Dermis blood vessel endothelial cell (primary cell): ENCODE measurements at regions not wholly inside any gene's neighbourhood (a gene's known extent, or its start where the extent isn't known, plus 50 kb on each side); places are given as distances from the start of the nearest gene placed in this dataset.
"Not testable (repeated sequence)": the region's sequence is repeated elsewhere in the genome, so short reads cannot be mapped to it uniquely, and the experiment has no call there.

Experiments used
- DNase-seq: peaks from one replicate; pipeline ENCODE4 v3.0.0; 2010

DNA sequence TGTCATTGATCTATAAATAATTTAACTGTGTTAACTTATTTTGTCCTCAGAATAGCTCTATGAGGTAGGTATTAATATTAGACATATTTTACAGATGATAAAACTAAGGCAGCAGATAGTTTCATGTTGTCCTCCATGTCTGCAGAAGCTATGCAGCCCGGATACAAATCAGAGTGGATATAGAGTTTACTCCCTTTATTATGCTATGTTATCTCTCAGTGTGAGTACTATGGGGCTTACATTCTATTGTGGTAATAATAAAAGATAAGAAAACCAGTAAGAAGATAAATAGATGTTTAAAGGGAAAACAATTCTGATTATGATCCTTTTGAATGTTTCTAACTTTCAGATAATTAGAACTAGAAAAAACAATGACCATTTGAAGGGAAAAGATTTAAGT lies 979.8 kb upstream of the CITED2 start:
- no peak for DNase-seq

DNA sequence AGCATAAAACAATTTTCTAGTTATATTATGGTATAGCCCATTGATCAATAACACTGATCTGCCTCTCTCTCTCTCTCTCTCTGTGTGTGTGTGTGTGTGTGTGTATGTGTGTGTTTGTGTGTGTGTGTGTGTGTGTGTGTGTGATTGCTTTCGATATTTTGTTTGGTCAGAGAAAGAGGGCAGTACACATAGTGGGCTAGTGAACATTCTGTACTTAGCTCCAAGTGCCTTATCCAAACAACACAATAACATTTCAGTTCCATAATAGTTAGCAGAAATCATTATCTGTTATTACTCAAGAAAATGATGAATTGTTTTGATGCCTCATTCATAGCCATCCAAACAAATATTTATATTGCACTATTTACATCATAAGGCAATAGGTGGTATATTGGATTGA lies 979.1 kb upstream of the CITED2 start:
- DNase-seq = no peak

GRCh38 chr6:140346428-140346827 lies 972.0 kb upstream of the CITED2 start:
- peak; percentile 96 for DNase-seq

GRCh38 chr6:140345935-140346334 lies 971.5 kb upstream of the CITED2 start:
- DNase-seq = peak; percentile 30

DNA sequence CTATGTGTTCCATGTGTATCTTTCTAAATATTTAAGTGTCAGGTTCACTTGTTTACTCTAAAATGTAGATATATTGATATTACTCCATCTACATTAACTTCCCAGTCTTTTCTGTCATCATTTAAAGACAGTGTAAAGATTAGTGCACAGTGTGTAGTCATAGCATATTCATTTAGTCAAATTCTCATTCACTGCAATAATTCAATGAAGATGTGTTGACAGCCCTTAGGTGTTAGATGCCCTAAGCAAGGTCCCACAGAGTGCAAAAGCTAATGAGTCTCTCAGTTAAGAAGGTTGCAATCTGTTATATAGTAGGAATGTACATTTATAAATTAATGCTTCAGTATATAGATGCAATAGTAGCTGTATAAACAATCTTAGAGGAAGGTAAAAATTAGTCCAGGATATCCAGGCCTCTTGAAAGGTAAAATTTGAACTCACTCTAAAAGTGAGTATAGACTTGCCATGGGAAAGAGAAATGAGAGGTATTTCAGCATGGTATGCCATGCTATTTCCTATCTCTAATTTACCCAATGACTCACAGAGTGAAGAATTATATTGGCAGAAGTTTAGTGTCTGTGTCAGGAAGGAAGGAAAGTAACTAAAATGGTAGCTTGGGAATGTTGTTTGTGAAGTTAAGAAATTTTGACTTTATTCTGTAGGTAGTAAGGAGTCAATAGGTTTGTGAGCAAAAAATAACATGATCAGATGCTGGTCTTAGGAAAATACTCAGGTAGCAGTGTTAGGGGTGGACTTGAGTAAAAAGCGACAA lies 969.9 kb upstream of the CITED2 start:
- DNase-seq = peak; percentile 61

DNA sequence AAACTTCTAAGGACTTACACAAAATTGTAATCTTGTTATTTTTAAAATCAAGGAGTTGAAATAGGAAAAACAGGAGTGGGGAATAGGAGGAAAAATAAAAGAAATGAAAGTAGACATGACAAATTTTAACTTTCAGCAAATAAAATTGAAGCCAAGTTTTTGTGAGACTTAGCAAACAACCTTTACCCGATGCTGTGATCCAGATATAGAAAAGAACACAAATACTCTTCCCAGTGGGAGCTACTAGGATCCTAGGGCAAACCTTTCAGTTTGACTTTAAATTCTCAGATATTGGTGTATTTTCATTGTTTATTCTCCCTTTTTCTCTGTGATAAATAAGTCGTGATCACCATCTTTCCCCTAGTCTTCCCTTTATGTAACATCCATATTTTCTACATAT lies 968.7 kb upstream of the CITED2 start:
- no peak for DNase-seq

DNA sequence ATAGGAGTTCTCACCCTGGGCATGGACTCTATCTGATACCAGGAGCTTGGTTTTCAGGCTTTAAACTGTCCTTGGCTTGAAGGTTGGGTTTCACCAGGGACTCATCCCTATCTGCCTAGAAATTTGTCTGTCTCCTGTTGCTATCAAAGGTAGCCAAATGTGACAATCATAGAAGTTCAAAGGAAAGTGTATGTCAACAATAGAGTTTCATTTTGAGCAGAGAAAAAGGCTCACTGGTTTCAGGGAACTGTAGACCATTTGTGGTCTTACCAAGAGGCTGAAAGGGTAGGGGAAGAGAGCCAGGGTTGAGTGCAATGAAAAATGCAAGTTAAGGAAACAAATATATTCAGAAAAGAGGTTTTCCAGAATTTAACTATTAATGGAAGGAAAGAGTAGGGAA lies 966.8 kb upstream of the CITED2 start:
- no peak for DNase-seq

GRCh38 chr6:140340795-140341194 lies 966.3 kb upstream of the CITED2 start:
- DNase-seq = no peak

- not testable (repeated sequence) for DNase-seq
Measured at GRCh38 chr6:140339084-140339483, 964.6 kb upstream of the CITED2 start.

- no peak for DNase-seq
Measured at GRCh38 chr6:140321891-140322290, 947.4 kb upstream of the CITED2 start.

GRCh38 chr6:140320081-140321080 lies 945.9 kb upstream of the CITED2 start:
- DNase-seq = peak; percentile 39

DNA sequence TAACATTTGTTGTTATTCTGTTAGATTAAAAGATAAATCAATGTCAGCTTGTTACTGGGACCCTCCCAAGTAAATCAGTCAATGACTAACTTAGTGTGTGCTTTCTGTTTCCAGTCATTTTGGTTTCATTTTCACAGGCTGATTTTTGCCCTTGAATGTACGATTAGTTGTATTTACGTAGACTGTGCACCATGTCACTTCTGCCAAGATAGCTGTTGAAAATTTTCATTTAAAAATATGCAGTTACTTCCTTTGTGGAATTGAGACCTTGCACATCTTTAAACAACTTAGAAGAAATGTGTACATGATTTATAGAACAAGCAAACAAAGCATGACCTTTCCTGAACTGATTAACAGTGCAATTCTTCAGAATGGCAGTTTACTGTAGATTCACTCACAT lies 944.8 kb upstream of the CITED2 start:
- peak; percentile 27 for DNase-seq

- no peak for DNase-seq
Measured at GRCh38 chr6:140318408-140318807, 944.0 kb upstream of the CITED2 start.

GRCh38 chr6:140317950-140318349 lies 943.5 kb upstream of the CITED2 start:
- no peak for DNase-seq

DNA sequence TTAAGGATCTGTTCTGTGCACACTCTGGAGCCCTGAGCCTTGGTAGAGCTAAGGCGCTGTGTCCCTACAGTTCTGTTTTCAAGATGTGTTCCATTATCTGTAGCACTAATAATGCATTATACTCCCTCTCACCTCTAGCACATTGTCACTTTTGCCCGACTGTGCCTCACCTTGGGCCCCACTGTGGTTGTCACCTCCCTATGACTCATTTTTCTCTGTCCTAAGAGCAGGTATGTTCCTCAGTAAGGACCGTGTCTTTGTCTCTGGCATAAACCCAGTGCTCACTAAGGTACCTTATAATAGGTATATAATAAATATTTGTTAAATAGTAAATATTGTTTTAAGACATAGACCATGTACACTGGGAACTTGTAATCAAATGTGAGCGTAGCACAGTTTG lies 942.5 kb upstream of the CITED2 start:
- DNase-seq = no peak

DNA sequence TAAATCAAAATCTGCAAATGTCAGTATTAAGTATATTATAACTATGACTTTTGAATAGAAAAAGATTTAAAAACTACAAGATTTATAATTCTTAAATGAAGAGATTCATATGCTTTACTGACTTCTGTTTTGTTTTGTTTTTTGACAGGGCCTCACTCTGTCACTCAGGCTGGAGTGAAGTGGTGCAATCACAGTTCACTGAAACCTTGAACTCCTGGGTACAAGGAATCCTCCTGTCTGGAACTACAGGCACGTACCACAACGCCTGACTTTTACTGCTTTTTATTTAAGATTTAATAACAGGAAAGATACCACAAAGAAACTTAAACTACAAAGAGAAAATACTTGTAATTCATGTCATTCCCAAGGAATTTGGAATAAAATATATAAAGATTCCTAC lies 940.2 kb upstream of the CITED2 start:
- DNase-seq = no peak

DNA sequence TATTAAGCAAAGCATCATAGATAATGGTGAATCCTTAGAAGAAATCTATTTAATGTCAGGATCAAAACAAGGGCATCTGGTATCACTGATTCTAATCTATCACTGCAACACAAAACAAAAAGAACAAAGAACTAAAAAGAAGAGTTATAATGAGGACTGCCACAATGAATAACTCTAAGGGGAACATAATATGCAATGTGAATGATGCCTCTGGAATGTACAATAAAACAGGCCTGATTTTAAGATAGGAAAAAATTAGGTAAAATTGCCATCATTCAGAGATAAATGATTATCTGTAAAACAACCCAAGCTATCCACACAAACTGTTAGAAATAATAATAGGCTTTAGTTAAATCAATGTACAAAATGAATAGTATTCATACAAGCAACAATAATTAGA lies 936.7 kb upstream of the CITED2 start:
- no peak for DNase-seq

GRCh38 chr6:140303218-140303949 lies 928.9 kb upstream of the CITED2 start:
- DNase-seq = no peak

DNA sequence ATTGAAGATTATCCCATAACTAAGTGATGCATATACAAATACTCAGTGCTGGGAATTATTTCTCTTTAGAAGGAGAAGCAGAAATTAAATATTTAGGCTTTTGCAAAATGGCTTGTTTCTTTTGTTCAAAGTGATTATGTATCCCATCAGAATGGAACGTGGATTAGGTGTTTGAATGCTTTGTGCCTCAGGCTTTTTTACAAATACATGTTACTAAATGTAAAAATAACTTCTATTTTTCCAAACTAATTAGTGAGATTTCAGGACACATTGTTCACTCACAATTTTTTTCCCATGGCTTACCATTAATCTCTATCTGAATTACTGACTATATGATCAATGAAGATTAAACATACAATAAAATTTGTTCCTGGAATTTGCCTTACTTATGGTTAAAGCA lies 925.9 kb upstream of the CITED2 start:
- no peak for DNase-seq

DNA sequence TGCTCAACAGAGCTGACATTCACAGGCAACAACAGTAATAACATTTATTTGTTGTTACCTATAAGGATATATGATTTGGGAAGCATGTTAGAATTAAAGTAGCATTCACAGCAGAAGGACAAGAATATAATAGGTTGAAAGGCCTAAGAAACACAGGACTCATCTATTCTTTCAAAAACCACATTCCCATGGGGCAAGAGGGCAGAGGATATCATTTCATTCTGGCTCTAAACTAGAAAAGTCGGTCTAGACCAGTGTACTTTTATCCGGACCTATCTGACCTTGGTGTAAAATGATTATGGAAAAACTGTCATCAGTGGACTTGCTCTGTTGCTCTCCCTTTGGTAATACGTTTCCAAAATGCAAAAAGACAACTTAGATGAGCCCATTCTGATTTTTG lies 914.7 kb upstream of the CITED2 start:
- no peak for DNase-seq

GRCh38 chr6:140285998-140286690 lies 911.7 kb upstream of the CITED2 start:
- DNase-seq = no peak

- peak; percentile 67 for DNase-seq
Measured at GRCh38 chr6:140285471-140285870, 911.0 kb upstream of the CITED2 start.
